AG09309 (cell line): ENCODE measurements at regions not wholly inside any gene's neighbourhood (a gene's known extent, or its start where the extent isn't known, plus 50 kb on each side); places are given as distances from the start of the nearest gene placed in this dataset.

Source experiments
- DNase-seq: peaks from one replicate; pipeline ENCODE4 v3.0.0-alpha.2; 2010; ENCODE audit warnings: low read depth
- H3K4me3 ChIP-seq: 2 replicates; pipeline ENCODE4 v1.5.1; 2011; ENCODE audit warnings: mild to moderate bottlenecking, low read depth, low read length, moderate library complexity; ENCODE audit not compliant: control insufficient read depth
- CTCF ChIP-seq: IDR thresholded peaks from 2 replicates; pipeline ENCODE4 v1.5.1; 2011; ENCODE audit warnings: mild to moderate bottlenecking, low read depth, low read length, inconsistent platforms; ENCODE audit not compliant: insufficient read depth, control insufficient read depth; ENCODE audit errors: missing control alignments

- no peak for DNase-seq
- TF ChIP-seq CTCF: no peak
- H3K4me3 ChIP-seq: no peak overlapping the region
Measured at GRCh38 chr2:241943209-241943850, 73.8 kb downstream of the RTP5 start.

GRCh38 chr2:241943961-241944575 lies 74.5 kb downstream of the RTP5 start:
- TF ChIP-seq CTCF: no peak
- DNase-seq: no peak
- no peak overlapping the region for H3K4me3 ChIP-seq

- DNase-seq: no peak
- TF ChIP-seq CTCF: no peak
Measured at GRCh38 chr2:241944821-241945220, 75.3 kb downstream of the RTP5 start.

GRCh38 chr2:241945311-241945710 lies 75.8 kb downstream of the RTP5 start:
- no peak for DNase-seq
- H3K4me3 ChIP-seq: no peak overlapping the region
- TF ChIP-seq CTCF: no peak

More at GRCh38 chr2:241944821-241945220, 75.3 kb downstream of the RTP5 start:
- no peak overlapping the region for H3K4me3 ChIP-seq

- TF ChIP-seq CTCF: no peak
- H3K4me3 ChIP-seq: no peak overlapping the region
- DNase-seq: no peak
Measured at GRCh38 chr2:241945803-241946202, 76.3 kb downstream of the RTP5 start.

GRCh38 chr2:241946306-241947003 lies 76.9 kb downstream of the RTP5 start:
- no peak overlapping the region for H3K4me3 ChIP-seq
- DNase-seq: no peak
- no peak for TF ChIP-seq CTCF
